Mesendoderm (in vitro differentiated cells): ENCODE measurements at regions not wholly inside any gene's neighbourhood (a gene's known extent, or its start where the extent isn't known, plus 50 kb on each side); places are given as distances from the start of the nearest gene placed in this dataset.

Experiments
- DNase-seq: peaks from one replicate; pipeline ENCODE4 v3.0.0; 2013
- H2AK5ac ChIP-seq: 2 replicates; pipeline ENCODE4 v1.6.1; 2013; ENCODE audit warnings: low read length, inconsistent platforms
- H2BK120ac ChIP-seq: 2 replicates; pipeline ENCODE4 v1.6.1; 2013; ENCODE audit warnings: low read depth, mild to moderate bottlenecking, low read length, moderate library complexity, mixed read lengths
- H2BK15ac ChIP-seq: replicated peaks from 2 replicates; pipeline ENCODE4 v1.6.1; 2013; ENCODE audit warnings: low read depth, mild to moderate bottlenecking, moderate library complexity
- H2BK5ac ChIP-seq: 2 replicates; pipeline ENCODE4 v1.6.1; 2013; ENCODE audit warnings: low read length, inconsistent platforms
- H3K18ac ChIP-seq: 2 replicates; pipeline ENCODE4 v1.6.1; 2013; ENCODE audit warnings: mild to moderate bottlenecking, low read length, mixed read lengths
- H3K23ac ChIP-seq: one replicate; pipeline ENCODE4 v1.6.1; 2013; ENCODE audit warnings: low read length
- H3K27ac ChIP-seq: 2 replicates; pipeline ENCODE4 v1.5.1; 2013; ENCODE audit warnings: low read depth, mild to moderate bottlenecking, inconsistent platforms, low read length, moderate library complexity
- H3K27me3 ChIP-seq: 2 replicates; pipeline ENCODE4 v1.6.1; 2013; ENCODE audit warnings: low read length, control low read depth, mild to moderate bottlenecking, inconsistent platforms; ENCODE audit not compliant: insufficient read depth, poor library complexity
- H3K36me3 ChIP-seq: 2 replicates; pipeline ENCODE4 v1.6.1; 2013; ENCODE audit warnings: low read length, inconsistent platforms; ENCODE audit not compliant: control insufficient read depth, insufficient read depth
- H3K4ac ChIP-seq: one replicate; pipeline ENCODE4 v1.6.1; 2013; ENCODE audit warnings: low read depth, mild to moderate bottlenecking, low read length, moderate library complexity
- H3K4me1 ChIP-seq: 2 replicates; pipeline ENCODE4 v1.6.1; 2013; ENCODE audit warnings: low read depth, low read length, inconsistent platforms; ENCODE audit not compliant: control insufficient read depth
- H3K4me2 ChIP-seq: 2 replicates; pipeline ENCODE4 v1.6.1; 2013; ENCODE audit warnings: low read length
- H3K4me3 ChIP-seq: 2 replicates; pipeline ENCODE4 v1.5.1; 2013; ENCODE audit warnings: mild to moderate bottlenecking, low read length
- H3K56ac ChIP-seq: one replicate; pipeline ENCODE4 v1.6.1; 2013; ENCODE audit warnings: low read length
- H3K79me1 ChIP-seq: 2 replicates; pipeline ENCODE4 v1.6.1; 2013; ENCODE audit warnings: low read length, inconsistent platforms
- H3K79me2 ChIP-seq: 2 replicates; pipeline ENCODE4 v1.6.1; 2013; ENCODE audit warnings: mild to moderate bottlenecking, low read length; ENCODE audit not compliant: control insufficient read depth, insufficient read depth
- H3K9ac ChIP-seq: 2 replicates; pipeline ENCODE4 v1.6.1; 2013; ENCODE audit warnings: low read length, inconsistent platforms
- H4K5ac ChIP-seq: one replicate; pipeline ENCODE4 v1.6.1; 2013; ENCODE audit warnings: low read length
- H4K8ac ChIP-seq: one replicate; pipeline ENCODE4 v1.6.1; 2013; ENCODE audit warnings: low read depth, mild to moderate bottlenecking, control low read depth, low read length, moderate library complexity
- WGBS: extraction: QIAGEN DNeasy Blood & Tissue Kit; methylation state at CpG from one replicate; pipeline ENCODE4 v1.1.7; 2013; ENCODE audit warnings: low lambda C conversion rate, missing lambda C conversion rate; ENCODE audit not compliant: insufficient coverage; ENCODE audit errors: extremely low coverage; 5-methylcytosine and 5-hydroxymethylcytosine counted together

GRCh38 chr18:2070631-2071030, 500.7 kb downstream of the METTL4 start:
- Histone ChIP-seq H4K8ac (no peak overlapping the region), H3K4me3 (no peak overlapping the region), H2AK5ac (no peak overlapping the region), H3K4me1 (peaks cover 2% of the 10 kb centered on the region), H3K27ac (no peak overlapping the region), H3K9ac (no peak overlapping the region), H3K18ac (no peak overlapping the region), H3K56ac (no peak overlapping the region), H3K27me3 (no peaks in the 10 kb centered on the region), H2BK15ac (no peak overlapping the region), H3K4me2 (no peak overlapping the region), H3K4ac (no peak overlapping the region), H2BK5ac (no peak overlapping the region), H3K79me1 (no peaks in the 10 kb centered on the region), H2BK120ac (peak overlapping the region; percentile 73), H3K79me2 (no peaks in the 10 kb centered on the region), H4K5ac (no peak overlapping the region), H3K36me3 (no peaks in the 10 kb centered on the region), H3K23ac (no peak overlapping the region)
- no peak for DNase-seq
- no CpG with 5 or more reads among the region's 4 CpGs for WGBS

- WGBS: no CpG with 5 or more reads among the region's 1 CpG
- Histone ChIP-seq H3K23ac (no peak overlapping the region), H3K27me3 (no peaks in the 10 kb centered on the region), H3K18ac (no peak overlapping the region), H3K79me1 (no peaks in the 10 kb centered on the region), H2AK5ac (no peak overlapping the region), H3K4me3 (no peak overlapping the region), H3K27ac (no peak overlapping the region), H2BK5ac (no peak overlapping the region), H3K4me1 (peaks cover 2% of the 10 kb centered on the region), H2BK120ac (no peak overlapping the region), H3K79me2 (no peaks in the 10 kb centered on the region), H4K8ac (no peak overlapping the region), H3K56ac (no peak overlapping the region), H3K4ac (no peak overlapping the region), H4K5ac (no peak overlapping the region), H3K36me3 (no peaks in the 10 kb centered on the region), H3K4me2 (no peak overlapping the region), H2BK15ac (no peak overlapping the region), H3K9ac (no peak overlapping the region)
- peak; percentile 47 for DNase-seq
Observed at GRCh38 chr18:2075499-2075898, 495.8 kb downstream of the METTL4 start.

DNA sequence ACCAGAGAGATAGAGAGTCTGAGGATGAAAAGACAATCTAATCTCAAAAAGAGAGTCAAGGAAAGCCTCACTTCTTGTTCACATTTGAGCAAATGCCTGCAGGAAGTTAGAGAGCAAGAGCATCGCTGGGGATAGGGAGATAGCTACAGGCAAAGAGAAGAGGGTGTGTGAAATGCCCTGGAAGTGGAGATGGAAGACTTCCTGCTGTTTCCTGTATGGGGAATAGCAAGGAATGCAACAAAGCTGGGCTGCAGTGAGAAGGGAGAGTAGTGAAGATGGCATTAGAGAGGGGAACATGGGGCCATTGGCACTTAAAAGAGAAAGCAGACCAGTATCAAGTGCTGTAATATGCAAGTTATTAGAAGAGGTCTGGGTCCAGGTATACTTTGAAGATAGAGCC, 488.6 kb downstream of the METTL4 start:
- H2BK15ac ChIP-seq: no peak overlapping the region
- peak overlapping the region; percentile 55 for H3K4ac ChIP-seq
- H3K23ac ChIP-seq: no peak overlapping the region
- no CpG with 5 or more reads among the region's 1 CpG for WGBS
- no peaks in the 10 kb centered on the region for H3K36me3 ChIP-seq
- H4K5ac ChIP-seq: no peak overlapping the region
- H3K27me3 ChIP-seq: no peaks in the 10 kb centered on the region
- no peaks in the 10 kb centered on the region for H3K79me2 ChIP-seq
- peak overlapping the region; percentile 60 for H3K18ac ChIP-seq
- H2AK5ac ChIP-seq: no peak overlapping the region
- no peak overlapping the region for H3K4me3 ChIP-seq
- peak; percentile 76 for DNase-seq
- H3K9ac ChIP-seq: no peak overlapping the region
- H2BK120ac ChIP-seq: no peak overlapping the region
- H3K4me2 ChIP-seq: no peak overlapping the region
- no peaks in the 10 kb centered on the region for H3K79me1 ChIP-seq
- no peaks in the 10 kb centered on the region for H3K4me1 ChIP-seq
- no peak overlapping the region for H3K27ac ChIP-seq
- H3K56ac ChIP-seq: no peak overlapping the region
- no peak overlapping the region for H4K8ac ChIP-seq
- peak overlapping the region; percentile 6 for H2BK5ac ChIP-seq

DNA sequence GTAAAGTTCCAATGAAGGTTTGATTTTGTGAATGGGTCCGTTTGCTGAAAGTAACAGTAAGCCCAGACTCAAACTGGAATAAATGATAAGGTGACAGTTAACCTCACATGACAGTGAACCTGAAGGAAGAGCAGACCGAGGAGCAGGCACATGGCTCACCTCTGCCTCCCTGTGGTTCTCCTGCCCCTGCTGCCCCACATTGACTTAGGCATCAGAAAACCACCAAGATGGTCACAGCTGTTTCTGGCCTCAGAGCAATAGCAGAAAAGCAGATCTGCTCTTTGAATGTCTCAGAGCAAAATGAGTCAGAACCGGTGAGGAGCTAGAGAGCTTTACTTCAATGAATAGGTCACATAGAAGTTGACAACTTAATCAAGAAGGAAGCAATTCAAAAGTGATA, 487.6 kb downstream of the METTL4 start:
- peak; percentile 75 for DNase-seq
- no peaks in the 10 kb centered on the region for H3K79me2 ChIP-seq
- no peak overlapping the region for H3K27ac ChIP-seq
- no peak overlapping the region for H3K56ac ChIP-seq
- H3K18ac ChIP-seq: no peak overlapping the region
- no peak overlapping the region for H2AK5ac ChIP-seq
- H3K9ac ChIP-seq: no peak overlapping the region
- H3K4me2 ChIP-seq: no peak overlapping the region
- H4K8ac ChIP-seq: no peak overlapping the region
- no peak overlapping the region for H3K4ac ChIP-seq
- H4K5ac ChIP-seq: no peak overlapping the region
- no peak overlapping the region for H3K4me3 ChIP-seq
- no peak overlapping the region for H2BK5ac ChIP-seq
- no peaks in the 10 kb centered on the region for H3K27me3 ChIP-seq
- no CpG with 5 or more reads among the region's 3 CpGs for whole genome bisulfite sequencing
- no peaks in the 10 kb centered on the region for H3K36me3 ChIP-seq
- no peak overlapping the region for H3K23ac ChIP-seq
- H3K79me1 ChIP-seq: no peaks in the 10 kb centered on the region
- H2BK120ac ChIP-seq: no peak overlapping the region
- H2BK15ac ChIP-seq: no peak overlapping the region
- no peaks in the 10 kb centered on the region for H3K4me1 ChIP-seq

DNA sequence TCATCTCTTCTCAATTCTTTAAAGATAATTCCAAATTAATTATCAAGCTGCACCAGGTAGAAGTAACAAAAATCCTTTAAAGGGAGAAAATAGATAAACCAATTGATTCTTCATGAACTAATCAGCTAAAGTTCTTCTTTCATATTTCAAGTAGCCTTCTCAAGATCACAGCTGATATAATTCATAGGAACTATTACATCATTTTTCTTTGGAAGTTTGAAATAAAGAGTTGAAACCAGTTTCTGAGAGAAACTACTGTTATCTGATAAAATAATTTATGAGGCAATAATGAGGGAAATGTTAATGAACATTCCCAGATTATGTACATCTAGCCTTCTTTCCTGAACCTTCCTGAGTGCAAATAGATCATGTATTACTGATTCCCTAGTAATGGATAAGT, 484.9 kb downstream of the METTL4 start:
- H3K9ac ChIP-seq: no peak overlapping the region
- no peak overlapping the region for H4K8ac ChIP-seq
- H2BK5ac ChIP-seq: no peak overlapping the region
- H3K36me3 ChIP-seq: no peaks in the 10 kb centered on the region
- no peak overlapping the region for H3K4ac ChIP-seq
- no peak overlapping the region for H3K4me3 ChIP-seq
- H3K18ac ChIP-seq: no peak overlapping the region
- peaks cover 5% of the 10 kb centered on the region for H3K4me1 ChIP-seq
- DNase-seq: no peak
- no peaks in the 10 kb centered on the region for H3K79me1 ChIP-seq
- no peaks in the 10 kb centered on the region for H3K27me3 ChIP-seq
- no peak overlapping the region for H2BK15ac ChIP-seq
- no peak overlapping the region for H2AK5ac ChIP-seq
- H3K79me2 ChIP-seq: no peaks in the 10 kb centered on the region
- no peak overlapping the region for H2BK120ac ChIP-seq
- H3K23ac ChIP-seq: no peak overlapping the region
- H4K5ac ChIP-seq: no peak overlapping the region
- no peak overlapping the region for H3K27ac ChIP-seq
- H3K4me2 ChIP-seq: no peak overlapping the region
- H3K56ac ChIP-seq: no peak overlapping the region

- Histone ChIP-seq H3K4me2 (no peak overlapping the region), H3K27me3 (no peaks in the 10 kb centered on the region), H2BK120ac (no peak overlapping the region), H2BK15ac (no peak overlapping the region), H3K79me2 (no peaks in the 10 kb centered on the region), H3K36me3 (no peaks in the 10 kb centered on the region), H3K4ac (no peak overlapping the region), H3K4me3 (no peak overlapping the region), H3K56ac (peak overlapping the region; percentile 51), H3K9ac (no peak overlapping the region), H3K23ac (no peak overlapping the region), H4K5ac (no peak overlapping the region), H3K79me1 (no peaks in the 10 kb centered on the region), H4K8ac (no peak overlapping the region), H3K27ac (no peak overlapping the region), H2BK5ac (no peak overlapping the region), H3K18ac (no peak overlapping the region), H3K4me1 (peaks cover 7% of the 10 kb centered on the region), H2AK5ac (no peak overlapping the region)
- no CpG with 5 or more reads among the region's 5 CpGs for WGBS
- no peak for DNase-seq
Observed at GRCh38 chr18:2087877-2088673, 483.2 kb downstream of the METTL4 start.
